ENCODE measurements at regions not wholly inside any gene's neighbourhood (a gene's known extent, or its start where the extent isn't known, plus 50 kb on each side); places are given as distances from the start of the nearest gene placed in this dataset.
A peak's percentile ranks its signal among the peaks of the same experiment; 100 is the strongest.

GRCh38 chr12:9342614-9343353 is 134.6 kb upstream of the PZP start (continued):
- TF ChIP-seq ZNF430 (CRISPR knock-in tag; IDR thresholded peaks at IDR 0.05), result peak; percentile 75; the same call in 1 of the 2 replicates
- TF ChIP-seq FLYWCH1 (CRISPR knock-in tag; IDR thresholded peaks at IDR 0.05), result no peak
- no peak; the same call in 1 of the 2 replicates for TF ChIP-seq ZNF816 (CRISPR knock-in tag; IDR thresholded peaks at IDR 0.05; ENCODE audit: borderline replicate concordance)
- TF ChIP-seq ZNF292 (CRISPR knock-in tag; IDR thresholded peaks at IDR 0.05; ENCODE audit: borderline replicate concordance, low read depth), result peak; percentile 91
- peak; percentile 73; the same call in 1 of the 2 replicates for TF ChIP-seq ZBTB26 (CRISPR knock-in tag; IDR thresholded peaks at IDR 0.05; ENCODE audit: borderline replicate concordance)
- TF ChIP-seq ZNF782 (CRISPR knock-in tag; IDR thresholded peaks at IDR 0.05; ENCODE audit: borderline replicate concordance), result no peak
- no peak for TF ChIP-seq THYN1 (CRISPR knock-in tag; IDR thresholded peaks at IDR 0.05; ENCODE audit: borderline replicate concordance, low read depth)
- TF ChIP-seq TFE3 (CRISPR knock-in tag; IDR thresholded peaks at IDR 0.05), result peak; percentile 69
- TF ChIP-seq ATF3 (CRISPR knock-in tag; IDR thresholded peaks at IDR 0.05), result no peak
- no peak for TF ChIP-seq PBX3 (CRISPR knock-in tag; IDR thresholded peaks at IDR 0.05; ENCODE audit: borderline replicate concordance)
- TF ChIP-seq ZHX2 (IDR thresholded peaks at IDR 0.05; ENCODE audit: low read depth), result no peak
- no peak for TF ChIP-seq ZHX2 (CRISPR knock-in tag; IDR thresholded peaks at IDR 0.05; ENCODE audit: borderline replicate concordance)
- TF ChIP-seq SALL1 (CRISPR knock-in tag; IDR thresholded peaks at IDR 0.05), result peak; percentile 97
- TF ChIP-seq EED (CRISPR knock-in tag; IDR thresholded peaks at IDR 0.05), result no peak
- no peak for TF ChIP-seq ZNF230 (CRISPR knock-in tag; IDR thresholded peaks at IDR 0.05)
- no peak for TF ChIP-seq ZNF253 (CRISPR knock-in tag; IDR thresholded peaks at IDR 0.05; ENCODE audit: borderline replicate concordance)
- TF ChIP-seq ZNF597 (CRISPR knock-in tag; IDR thresholded peaks at IDR 0.05), result no peak
- TF ChIP-seq FOXM1 (CRISPR knock-in tag; IDR thresholded peaks at IDR 0.05), result no peak
